Psoas muscle (tissue), 7 donors: ENCODE measurements at regions not wholly inside any gene's neighbourhood (a gene's known extent, or its start where the extent isn't known, plus 50 kb on each side); places are given as distances from the start of the nearest gene placed in this dataset.

Experiments used
- ATAC-seq, 4 donors: fragments of 200-7000 bp; cut with Tn5 transposase; one replicate each; pipeline ENCODE4 v1.9.1; 2020; ENCODE audit warnings: moderate library complexity in 3 of 4, mild to moderate bottlenecking in 2 of 4
- DNase-seq, 2 donors: peaks; one replicate each; pipeline ENCODE4 v3.0.0-alpha.2; 2020
- H3K27ac ChIP-seq: fragments of 200-600 bp; one replicate; pipeline ENCODE4 v1.8.0; 2022
- H3K27me3 ChIP-seq, 3 donors: fragments of 200-600 bp in 1 of 3; one replicate each; pipeline versions ENCODE4 v1.6.1 to v1.8.0; 2013 to 2022; ENCODE audit warnings: low read length in 2 of 3, mild to moderate bottlenecking in 2 of 3, moderate library complexity in 1 of 3; ENCODE audit not compliant: insufficient read depth in 3 of 3
- H3K36me3 ChIP-seq, 2 donors: fragments of 200-600 bp in 1 of 2; one replicate each; pipeline versions ENCODE4 v1.6.1 to v1.8.0; 2013 to 2022; ENCODE audit warnings: low read depth in 1 of 2, mild to moderate bottlenecking in 1 of 2, moderate library complexity in 1 of 2; ENCODE audit not compliant: insufficient read depth in 1 of 2
- H3K4me1 ChIP-seq: fragments of 200-600 bp; one replicate; pipeline ENCODE4 v1.8.0; 2022
- H3K4me3 ChIP-seq: fragments of 200-600 bp; one replicate; pipeline ENCODE4 v1.8.0; 2022; ENCODE audit warnings: mild to moderate bottlenecking
- H3K9me3 ChIP-seq: fragments of 200-600 bp; one replicate; pipeline ENCODE4 v1.8.0; 2022
- WGBS, 3 donors: extraction: QIAGEN DNeasy Blood & Tissue Kit; methylation state at CpG; one replicate each; pipeline versions ENCODE4 v1.1.6 to v1.1.7; 2013; 5-methylcytosine and 5-hydroxymethylcytosine counted together
- intact Hi-C, 2 donors: fragments of 100-400 bp; cut with DNase I; formaldehyde crosslinking; loops; one replicate each; pipeline versions ENCODE4 v1.11.0 to v1.14.2; 2022
- TF ChIP-seq, protein P1 (sequence below): fragments of 200-600 bp; IDR thresholded peaks from one replicate; pipeline ENCODE4 v1.8.0; 2022; ENCODE audit warnings: antibody characterized with exemption
- donor health status: healthy with polysubstance abuse.
- donor health status: DM: no; HTN: no; CAD: no; lungs with moderate emphysema.
- donor health status: Bipolar disorder and iron deficiency.
- donor health status: healthy.
- donor health status: DM: yes; HTN: yes; CAD: no.
- donor health status: DM: no; HTN: no; CAD: no.
- donor health status: DM: yes; HTN: yes; CAD: no.

DNA sequence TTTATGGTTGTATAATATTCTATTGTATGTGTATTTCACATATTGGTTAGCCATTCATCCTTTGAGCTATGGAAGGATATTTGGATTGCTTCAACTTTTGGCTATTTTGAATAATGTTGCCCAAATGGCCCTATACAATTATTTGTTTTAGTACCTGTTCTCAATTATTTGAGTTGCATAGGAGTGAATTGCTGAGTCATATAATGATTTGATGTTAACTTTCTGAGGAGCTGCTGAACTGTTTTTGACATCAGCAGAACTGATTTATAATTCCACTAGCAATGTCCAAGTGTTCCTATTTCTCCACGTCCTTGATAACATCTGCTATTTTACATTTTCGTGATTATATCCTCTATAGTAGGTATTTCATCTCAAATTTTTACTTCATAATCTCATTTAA lies 839.9 kb downstream of the KCNT2 start:
- no peak for ATAC-seq
- TF ChIP-seq, protein P1, sequence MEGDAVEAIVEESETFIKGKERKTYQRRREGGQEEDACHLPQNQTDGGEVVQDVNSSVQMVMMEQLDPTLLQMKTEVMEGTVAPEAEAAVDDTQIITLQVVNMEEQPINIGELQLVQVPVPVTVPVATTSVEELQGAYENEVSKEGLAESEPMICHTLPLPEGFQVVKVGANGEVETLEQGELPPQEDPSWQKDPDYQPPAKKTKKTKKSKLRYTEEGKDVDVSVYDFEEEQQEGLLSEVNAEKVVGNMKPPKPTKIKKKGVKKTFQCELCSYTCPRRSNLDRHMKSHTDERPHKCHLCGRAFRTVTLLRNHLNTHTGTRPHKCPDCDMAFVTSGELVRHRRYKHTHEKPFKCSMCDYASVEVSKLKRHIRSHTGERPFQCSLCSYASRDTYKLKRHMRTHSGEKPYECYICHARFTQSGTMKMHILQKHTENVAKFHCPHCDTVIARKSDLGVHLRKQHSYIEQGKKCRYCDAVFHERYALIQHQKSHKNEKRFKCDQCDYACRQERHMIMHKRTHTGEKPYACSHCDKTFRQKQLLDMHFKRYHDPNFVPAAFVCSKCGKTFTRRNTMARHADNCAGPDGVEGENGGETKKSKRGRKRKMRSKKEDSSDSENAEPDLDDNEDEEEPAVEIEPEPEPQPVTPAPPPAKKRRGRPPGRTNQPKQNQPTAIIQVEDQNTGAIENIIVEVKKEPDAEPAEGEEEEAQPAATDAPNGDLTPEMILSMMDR: no peak
- WGBS, 3 donors: 56 to 69% (median 64%) methylated on average over 2 of the region's 2 CpGs
- H3K27ac ChIP-seq: no peak overlapping the region
- H3K36me3 ChIP-seq: no peaks in the 10 kb centered on the region
- H3K9me3 ChIP-seq: no peaks in the 10 kb centered on the region
- H3K4me3 ChIP-seq: no peak overlapping the region
- intact Hi-C loops: no loop called here
- no peaks in the 10 kb centered on the region for H3K4me1 ChIP-seq
- no peak for DNase-seq
- H3K27me3 ChIP-seq: no peaks in the 10 kb centered on the region

DNA sequence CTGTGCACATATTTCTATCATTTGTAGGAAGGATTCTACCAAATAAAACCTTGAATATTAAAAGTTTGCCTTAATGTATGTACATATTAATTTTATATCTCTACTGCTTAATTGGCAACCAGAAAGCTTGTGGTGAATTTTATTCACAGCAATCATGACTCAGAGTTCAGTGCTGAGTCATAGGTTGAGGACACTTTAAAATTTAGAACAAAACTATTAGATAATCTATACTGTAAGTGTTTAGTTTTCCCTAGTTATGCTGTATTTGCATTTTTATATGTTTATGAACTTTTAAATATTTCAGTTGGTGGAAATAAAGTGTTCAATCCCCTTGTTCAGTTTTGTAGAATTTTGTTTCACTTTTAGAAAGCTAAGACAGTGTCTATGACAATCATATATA lies 841.5 kb downstream of the KCNT2 start:
- Histone ChIP-seq H3K4me1 (no peaks in the 10 kb centered on the region), H3K9me3 (no peaks in the 10 kb centered on the region), H3K36me3 (no peaks in the 10 kb centered on the region), H3K27ac (no peak overlapping the region), H3K4me3 (no peak overlapping the region), H3K27me3 (no peaks in the 10 kb centered on the region)
- intact Hi-C loops: no loop called here
- ATAC-seq (no peak), DNase-seq (no peak)
- TF ChIP-seq, protein P1: no peak

DNA sequence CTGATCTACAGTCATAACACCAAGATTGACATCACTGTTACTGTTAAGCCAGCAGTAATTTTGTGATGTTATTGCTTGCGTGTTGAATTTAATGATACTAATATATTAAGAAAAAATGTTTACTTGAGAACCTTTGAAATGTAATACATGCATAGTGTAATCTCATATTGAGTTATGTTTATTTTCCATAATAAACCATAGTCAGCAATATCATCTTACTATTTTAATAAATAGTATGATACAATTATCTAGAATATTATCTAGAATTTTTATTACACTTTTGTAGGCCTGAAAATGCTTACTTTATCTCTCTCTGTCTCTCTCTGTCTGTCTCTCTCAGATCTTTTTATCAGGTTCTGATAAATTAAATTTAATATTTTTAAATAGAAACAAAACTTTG lies 843.1 kb downstream of the KCNT2 start:
- intact Hi-C loops: no loop called here
- H3K4me1 ChIP-seq: no peaks in the 10 kb centered on the region
- H3K9me3 ChIP-seq: no peaks in the 10 kb centered on the region
- no peak for DNase-seq
- no peak for ATAC-seq
- H3K27me3 ChIP-seq: no peaks in the 10 kb centered on the region
- H3K36me3 ChIP-seq: no peaks in the 10 kb centered on the region
- WGBS, 3 donors: 91 to 98% (median 92%) methylated on average over 1 of the region's 1 CpG
- H3K4me3 ChIP-seq: no peak overlapping the region
- TF ChIP-seq, protein P1: no peak
- H3K27ac ChIP-seq: no peak overlapping the region

DNA sequence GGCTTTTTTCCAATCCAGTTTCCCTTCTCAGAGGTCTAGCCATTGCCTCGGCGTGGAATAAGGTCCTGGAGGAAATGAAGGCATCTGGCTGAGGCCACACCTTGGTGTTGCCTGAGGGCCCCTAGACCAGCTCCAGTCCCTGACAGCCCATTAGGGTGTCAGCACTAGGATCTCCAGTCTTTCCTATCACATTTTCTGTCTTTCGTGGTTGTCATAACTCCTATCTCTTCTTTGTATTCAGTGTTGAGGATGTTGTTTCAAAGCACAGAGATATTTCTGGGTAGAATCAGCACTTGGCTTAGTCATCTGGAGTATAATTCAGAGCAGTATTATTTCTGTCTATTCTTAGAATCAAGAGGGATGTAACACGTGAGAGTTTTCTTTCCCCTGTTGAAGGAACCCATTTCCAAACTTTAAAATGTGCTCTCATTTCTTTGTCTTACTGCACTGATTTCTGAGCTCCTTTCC lies 844.3 kb downstream of the KCNT2 start:
- Histone ChIP-seq H3K27me3 (no peaks in the 10 kb centered on the region), H3K4me3 (no peak overlapping the region), H3K27ac (no peak overlapping the region), H3K9me3 (no peaks in the 10 kb centered on the region), H3K4me1 (no peaks in the 10 kb centered on the region), H3K36me3 (no peaks in the 10 kb centered on the region)
- DNase-seq: no peak
- intact Hi-C loops: no loop called here
- TF ChIP-seq, protein P1: no peak
- WGBS, 3 donors: 69 to 75% (median 71%) methylated on average over 4 of the region's 4 CpGs
- no peak for ATAC-seq

DNA sequence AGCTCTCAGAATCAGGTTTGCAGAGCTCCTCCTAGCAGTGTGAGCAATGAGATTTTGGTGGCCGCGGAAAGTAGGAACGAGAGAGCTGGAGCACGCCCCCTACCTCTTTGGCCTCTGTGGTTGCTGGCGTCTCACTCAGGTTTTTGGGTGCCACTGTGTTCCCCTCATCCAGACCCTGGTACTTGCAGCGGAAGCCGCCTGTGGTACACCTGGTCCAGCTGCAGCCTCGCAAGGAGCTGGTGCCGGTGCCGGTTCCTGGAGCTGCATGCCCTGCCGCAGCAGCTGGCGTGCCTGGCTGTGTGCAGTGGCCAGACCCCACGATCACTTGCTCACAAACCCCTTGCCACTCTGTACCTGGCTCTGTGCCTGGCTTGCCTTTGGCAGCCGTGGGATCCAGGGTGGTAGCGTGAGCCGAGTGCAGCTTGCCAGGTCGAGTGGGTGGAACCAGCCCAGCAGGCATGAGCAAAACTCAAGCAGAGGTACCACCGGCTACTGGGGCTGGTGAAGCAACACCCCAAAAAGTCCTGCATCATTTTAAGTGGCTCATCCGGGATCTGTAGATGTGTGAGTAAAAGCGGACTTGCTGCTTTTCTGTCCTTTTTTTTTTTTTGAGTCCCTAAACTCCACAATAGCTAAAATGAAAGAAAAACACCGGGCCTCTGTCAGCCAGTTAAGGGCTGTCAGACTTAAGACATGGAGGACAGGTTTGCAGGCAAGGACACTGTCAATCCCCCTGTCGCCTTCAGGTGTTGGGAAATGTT lies 844.9 kb downstream of the KCNT2 start:
- WGBS, 3 donors: 74 to 82% (median 75%) methylated on average over 22 of the region's 22 CpGs
- Histone ChIP-seq H3K36me3 (no peaks in the 10 kb centered on the region), H3K9me3 (no peaks in the 10 kb centered on the region), H3K4me1 (no peaks in the 10 kb centered on the region), H3K27me3 (no peaks in the 10 kb centered on the region), H3K27ac (no peak overlapping the region), H3K4me3 (no peak overlapping the region)
- TF ChIP-seq, protein P1: no peak
- ATAC-seq: no peak
- peak in 1 of 2 donors; percentile 30 for DNase-seq
- intact Hi-C loops: no loop called here
